Endothelial cell of umbilical vein (primary cell): ENCODE measurements at regions not wholly inside any gene's neighbourhood (a gene's known extent, or its start where the extent isn't known, plus 50 kb on each side); places are given as distances from the start of the nearest gene placed in this dataset.

ENCODE experiments used
- BruUV-seq: library from RNA; stranded (reverse); fragments of 400-500 nt; replicated peaks from 2 replicates; lab custom pipeline; 2021; lab: Mats Ljungman, UMichigan
- CTCF ChIA-PET: fragments of 300-600, 350-600 bp; sonication (Branson Sonifier 250); formaldehyde crosslinking; loops from one replicate; lab custom pipeline; 2021; ENCODE audit warnings: antibody characterized with exemption, inconsistent platforms; lab: Charles Lee
- POLR2A ChIA-PET: fragments of 300-600, 350-600 bp; sonication (Branson Sonifier 250); formaldehyde crosslinking; loops from one replicate; lab custom pipeline; 2021; ENCODE audit warnings: antibody characterized with exemption, inconsistent platforms; lab: Charles Lee
- DNase-seq: peaks from one replicate; pipeline ENCODE4 v3.0.0-alpha.2; 2011; ENCODE audit warnings: low read depth, low spot score
- FAIRE-seq: peaks from 2 replicates; lab custom pipeline; 2011; peaks lifted over from hg19 to GRCh38; lab: Jason Lieb, UNC
- H2AFZ ChIP-seq: 2 replicates; pipeline ENCODE4 v1.6.0; 2012; ENCODE audit warnings: low read depth, low read length, control low read depth, inconsistent platforms
- H3K27ac ChIP-seq: 2 replicates; pipeline ENCODE4 v1.5.1; 2011; ENCODE audit warnings: low read depth, mild to moderate bottlenecking, control low read depth, low read length, moderate library complexity; ENCODE audit not compliant: insufficient read depth
- H3K27me3 ChIP-seq, 2 experiments: 2 replicates each; pipeline versions ENCODE4 v1.6.0 to v1.6.1; 2011; ENCODE audit warnings: low read length in 2 of 2, mixed read lengths in 1 of 2; ENCODE audit not compliant: control insufficient read depth in 2 of 2, insufficient read depth in 2 of 2
- H3K36me3 ChIP-seq, 2 experiments: 2 replicates in 1 of 2; 3 replicates in 1 of 2; pipeline ENCODE4 v1.5.1; 2011; ENCODE audit warnings: low read length in 2 of 2, mild to moderate bottlenecking in 1 of 2, moderate library complexity in 1 of 2; ENCODE audit not compliant: control insufficient read depth in 2 of 2, insufficient read depth in 2 of 2; ENCODE audit errors: extremely low read depth in 1 of 2
- H3K4me1 ChIP-seq: 3 replicates; pipeline ENCODE4 v1.5.1; 2011; ENCODE audit warnings: mild to moderate bottlenecking, low read length; ENCODE audit not compliant: control insufficient read depth, insufficient read depth; ENCODE audit errors: extremely low read depth
- H3K4me2 ChIP-seq: 2 replicates; pipeline ENCODE4 v1.6.1; 2011; ENCODE audit warnings: low read length, control low read depth, mixed read lengths; ENCODE audit not compliant: insufficient read depth
- H3K4me3 ChIP-seq, 3 experiments: fragments of 200-600 bp in 1 of 3; sonication (generic), shearing (Covaris generic) in 1 of 3; replicated peaks in 1 of 3; 2 replicates each; pipeline ENCODE4 v1.5.1; 2011 to 2016; ENCODE audit warnings: control low read depth in 3 of 3, low read length in 3 of 3, mild to moderate bottlenecking in 2 of 3, inconsistent platforms in 1 of 3, low read depth in 1 of 3, moderate library complexity in 1 of 3; ENCODE audit not compliant: insufficient read depth in 1 of 3
- H3K79me2 ChIP-seq: 2 replicates; pipeline ENCODE4 v1.6.0; 2012; ENCODE audit warnings: low read length, inconsistent platforms; ENCODE audit not compliant: control insufficient read depth, insufficient read depth
- H3K9ac ChIP-seq: replicated peaks from 2 replicates; pipeline ENCODE3; 2011; ENCODE audit warnings: low read length, control low read depth; ENCODE audit not compliant: insufficient read depth; ENCODE audit errors: extremely low read depth
- H3K9me1 ChIP-seq: replicated peaks from 3 replicates; pipeline ENCODE4 v1.6.0; 2011; ENCODE audit warnings: mild to moderate bottlenecking, low read length; ENCODE audit not compliant: control insufficient read depth, insufficient read depth; ENCODE audit errors: extremely low read depth
- H3K9me3 ChIP-seq: replicated peaks from 2 replicates; pipeline ENCODE4 v1.5.1; 2012; ENCODE audit warnings: low read length, inconsistent platforms; ENCODE audit not compliant: control insufficient read depth, insufficient read depth
- H4K20me1 ChIP-seq: replicated peaks from 2 replicates; pipeline ENCODE3; 2011; ENCODE audit warnings: mild to moderate bottlenecking, low read length; ENCODE audit not compliant: control insufficient read depth, insufficient read depth; ENCODE audit errors: extremely low read depth
- EZH2 ChIP-seq: IDR thresholded peaks from 2 replicates; pipeline ENCODE4 v1.6.1; 2012; ENCODE audit warnings: borderline replicate concordance, low read depth, mild to moderate bottlenecking, moderate library complexity, low read length, inconsistent platforms; ENCODE audit not compliant: severe bottlenecking
- FOS ChIP-seq: IDR thresholded peaks from 2 replicates; pipeline ENCODE4 v1.6.1; 2011; ENCODE audit warnings: mild to moderate bottlenecking, low read length, moderate library complexity, borderline replicate concordance; ENCODE audit not compliant: insufficient read depth
- GATA2 ChIP-seq: IDR thresholded peaks from 2 replicates; pipeline ENCODE4 v1.7.0; 2011; ENCODE audit warnings: low read depth, mild to moderate bottlenecking, moderate library complexity, mixed read lengths, low read length; ENCODE audit not compliant: insufficient read length, insufficient read depth
- JUN ChIP-seq: IDR thresholded peaks from 2 replicates; pipeline ENCODE4 v1.6.1; 2011; ENCODE audit warnings: borderline replicate concordance, low read depth; ENCODE audit not compliant: insufficient read length, insufficient read depth
- MYC ChIP-seq: IDR thresholded peaks from one replicate; pipeline ENCODE4 v1.6.1; 2011; ENCODE audit warnings: mild to moderate bottlenecking, low read depth, low read length
- POLR2A ChIP-seq: IDR thresholded peaks from 2 replicates; pipeline ENCODE4 v1.6.1; 2012; ENCODE audit warnings: low read depth, mild to moderate bottlenecking, control low read depth, low read length
- POLR2AphosphoS5 ChIP-seq: IDR thresholded peaks from 2 replicates; pipeline ENCODE4 v1.6.1; 2012; ENCODE audit warnings: low read depth, mild to moderate bottlenecking, control low read depth, low read length, moderate library complexity; ENCODE audit not compliant: insufficient read depth
- dilution Hi-C: fragments of 300-500 bp; cut with MboI; formaldehyde crosslinking; loops from one replicate; pipeline ENCODE4 v1.15.0; 2019; ENCODE audit warnings: low sequenced_read_pairs; ENCODE audit not compliant: extremely low pct_ligation_motif_present
- intact Hi-C: fragments of 100-400 bp; cut with micrococcal nuclease; formaldehyde crosslinking; loops from one replicate; pipeline ENCODE4 v1.10.0; 2022
- TF ChIP-seq, protein P1 (sequence below), 2 donors: IDR thresholded peaks; 1 replicate in 1 of 2; 2 replicates in 1 of 2; pipeline ENCODE4 v1.5.1; 2011; ENCODE audit warnings: low read length in 2 of 2, mild to moderate bottlenecking in 2 of 2, moderate library complexity in 2 of 2, control low read depth in 1 of 2, inconsistent platforms in 1 of 2, low read depth in 1 of 2; ENCODE audit not compliant: insufficient read depth in 1 of 2; ENCODE audit errors: extremely low read depth in 1 of 2
- TF ChIP-seq, protein P2 (sequence below): IDR thresholded peaks from 2 replicates; pipeline ENCODE4 v1.6.1; 2011; ENCODE audit not compliant: insufficient read depth, insufficient read length

- TF ChIP-seq POLR2AphosphoS5 (no peak), JUN (no peak), FOS (no peak), GATA2 (no peak), EZH2 (no peak), POLR2A (no peak), MYC (no peak)
- TF ChIP-seq, protein P1, sequence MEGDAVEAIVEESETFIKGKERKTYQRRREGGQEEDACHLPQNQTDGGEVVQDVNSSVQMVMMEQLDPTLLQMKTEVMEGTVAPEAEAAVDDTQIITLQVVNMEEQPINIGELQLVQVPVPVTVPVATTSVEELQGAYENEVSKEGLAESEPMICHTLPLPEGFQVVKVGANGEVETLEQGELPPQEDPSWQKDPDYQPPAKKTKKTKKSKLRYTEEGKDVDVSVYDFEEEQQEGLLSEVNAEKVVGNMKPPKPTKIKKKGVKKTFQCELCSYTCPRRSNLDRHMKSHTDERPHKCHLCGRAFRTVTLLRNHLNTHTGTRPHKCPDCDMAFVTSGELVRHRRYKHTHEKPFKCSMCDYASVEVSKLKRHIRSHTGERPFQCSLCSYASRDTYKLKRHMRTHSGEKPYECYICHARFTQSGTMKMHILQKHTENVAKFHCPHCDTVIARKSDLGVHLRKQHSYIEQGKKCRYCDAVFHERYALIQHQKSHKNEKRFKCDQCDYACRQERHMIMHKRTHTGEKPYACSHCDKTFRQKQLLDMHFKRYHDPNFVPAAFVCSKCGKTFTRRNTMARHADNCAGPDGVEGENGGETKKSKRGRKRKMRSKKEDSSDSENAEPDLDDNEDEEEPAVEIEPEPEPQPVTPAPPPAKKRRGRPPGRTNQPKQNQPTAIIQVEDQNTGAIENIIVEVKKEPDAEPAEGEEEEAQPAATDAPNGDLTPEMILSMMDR (IDR thresholded peaks at IDR 0.05; ENCODE audit: extremely low read depth in 1 of 2, insufficient read depth in 1 of 2, low read depth in 1 of 2, low read length in 2 of 2) = no peak
- TF ChIP-seq, protein P2, sequence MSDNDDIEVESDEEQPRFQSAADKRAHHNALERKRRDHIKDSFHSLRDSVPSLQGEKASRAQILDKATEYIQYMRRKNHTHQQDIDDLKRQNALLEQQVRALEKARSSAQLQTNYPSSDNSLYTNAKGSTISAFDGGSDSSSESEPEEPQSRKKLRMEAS = no peak
- intact Hi-C loops = no loop called here
- ChIA-PET CTCF (no interaction called here), POLR2A (no interaction called here)
- H3K4me2 ChIP-seq = no peak overlapping the region
- no peak overlapping the region for H3K9ac ChIP-seq
- no peak overlapping the region for H2AFZ ChIP-seq
- no peaks in the 10 kb centered on the region for H3K36me3 ChIP-seq
- DNase-seq (no peak), FAIRE-seq (no peak)
- no peak overlapping the region for H3K4me3 ChIP-seq
- no peaks in the 10 kb centered on the region for H3K9me3 ChIP-seq
- H3K9me1 ChIP-seq = no peaks in the 10 kb centered on the region
- dilution Hi-C loops = no loop called here
- no peaks in the 10 kb centered on the region for H4K20me1 ChIP-seq
- no peaks in the 10 kb centered on the region for H3K27me3 ChIP-seq
- BruUV-seq = no TSS peak
- no peak overlapping the region for H3K27ac ChIP-seq
- no peaks in the 10 kb centered on the region for H3K4me1 ChIP-seq
- H3K79me2 ChIP-seq = no peaks in the 10 kb centered on the region
Measured at GRCh38 chr3:180093535-180093934, 56.8 kb upstream of the PEX5L start.
